ENCODE measurements at regions not wholly inside any gene's neighbourhood (a gene's known extent, or its start where the extent isn't known, plus 50 kb on each side); places are given as distances from the start of the nearest gene placed in this dataset.
"Not testable (repeated sequence)": the region's sequence is repeated elsewhere in the genome, so short reads cannot be mapped to it uniquely, and the experiment has no call there.

- DNase-seq (ENCODE audit: low read depth in 2 of 2), result no peak
Measured at GRCh38 chr13:106101201-106101600, 434.3 kb downstream of the EFNB2 start.

GRCh38 chr13:106100171-106100919 lies 435.1 kb downstream of the EFNB2 start:
- DNase-seq (ENCODE audit: low read depth in 2 of 2), result no peak

- DNase-seq (ENCODE audit: low read depth in 2 of 2), result no peak
Measured at GRCh38 chr13:106099765-106100164, 435.7 kb downstream of the EFNB2 start.

GRCh38 chr13:106098778-106099177 lies 436.7 kb downstream of the EFNB2 start:
- no peak for DNase-seq (ENCODE audit: low read depth in 2 of 2)

GRCh38 chr13:106096661-106097092 lies 438.8 kb downstream of the EFNB2 start:
- DNase-seq (ENCODE audit: low read depth in 2 of 2), result no peak

- DNase-seq (ENCODE audit: low read depth in 2 of 2), result no peak
Measured at GRCh38 chr13:106095919-106096318, 439.5 kb downstream of the EFNB2 start.

GRCh38 chr13:106095406-106095805 lies 440.1 kb downstream of the EFNB2 start:
- DNase-seq (ENCODE audit: low read depth in 2 of 2), result no peak

GRCh38 chr13:106090001-106090400 lies 445.5 kb downstream of the EFNB2 start:
- DNase-seq (ENCODE audit: low read depth in 2 of 2), result no peak

GRCh38 chr13:106089261-106089980 lies 446.0 kb downstream of the EFNB2 start:
- no peak for DNase-seq (ENCODE audit: low read depth in 2 of 2)

GRCh38 chr13:106088085-106088484 lies 447.4 kb downstream of the EFNB2 start:
- no peak for DNase-seq (ENCODE audit: low read depth in 2 of 2)

GRCh38 chr13:106087201-106087600 lies 448.3 kb downstream of the EFNB2 start:
- DNase-seq (ENCODE audit: low read depth in 2 of 2), result no peak

- DNase-seq (ENCODE audit: low read depth in 2 of 2), result no peak
Measured at GRCh38 chr13:106083620-106084350, 451.7 kb downstream of the EFNB2 start.

GRCh38 chr13:106081221-106081620 lies 454.2 kb downstream of the EFNB2 start:
- not testable (repeated sequence) for DNase-seq (ENCODE audit: low read depth in 2 of 2)

- no peak for DNase-seq (ENCODE audit: low read depth in 2 of 2)
Measured at GRCh38 chr13:106078191-106078590, 457.3 kb downstream of the EFNB2 start.

- DNase-seq (ENCODE audit: low read depth in 2 of 2), result no peak
Measured at GRCh38 chr13:106077017-106077416, 458.4 kb downstream of the EFNB2 start.

GRCh38 chr13:106072014-106072413 lies 463.4 kb downstream of the EFNB2 start:
- no peak for DNase-seq (ENCODE audit: low read depth in 2 of 2)

- no peak for DNase-seq (ENCODE audit: low read depth in 2 of 2)
Measured at GRCh38 chr13:106063591-106064313, 471.7 kb downstream of the EFNB2 start.

GRCh38 chr13:106061781-106062180 lies 473.7 kb downstream of the EFNB2 start:
- DNase-seq (ENCODE audit: low read depth in 2 of 2), result no peak

- DNase-seq (ENCODE audit: low read depth in 2 of 2), result no peak
Measured at GRCh38 chr13:106056851-106057250, 478.6 kb downstream of the EFNB2 start.

GRCh38 chr13:106052200-106052767 lies 483.2 kb downstream of the EFNB2 start:
- no peak for DNase-seq (ENCODE audit: low read depth in 2 of 2)

GRCh38 chr13:106049171-106049570 lies 486.3 kb downstream of the EFNB2 start:
- DNase-seq (ENCODE audit: low read depth in 2 of 2), result no peak

- no peak for DNase-seq (ENCODE audit: low read depth in 2 of 2)
Measured at GRCh38 chr13:106048386-106048785, 487.1 kb downstream of the EFNB2 start.

Measured in stimulated activated CD8-positive, alpha-beta memory T cell treated with anti-CD3 and anti-CD28 coated beads, Interleukin-15, amount 100 ng/mL, for 4 hours (primary cell).